Right atrium auricular region (tissue), 2 donors: ENCODE measurements at regions not wholly inside any gene's neighbourhood (a gene's known extent, or its start where the extent isn't known, plus 50 kb on each side); places are given as distances from the start of the nearest gene placed in this dataset.
"Not testable (repeated sequence)": the region's sequence is repeated elsewhere in the genome, so short reads cannot be mapped to it uniquely, and the experiment has no call there.

Experiments used
- DNase-seq: peaks from one replicate; pipeline ENCODE4 v3.0.0-alpha.2; 2019; ENCODE audit warnings: low spot score
- H3K27ac ChIP-seq, 2 donors: fragments of 200-600 bp; sonication (generic); 1 replicate in 1 of 2; 2 replicates in 1 of 2; pipeline ENCODE4 v1.5.1; 2016 to 2019
- H3K27me3 ChIP-seq, 2 donors: fragments of 200-600 bp; sonication (generic); one replicate each; pipeline versions ENCODE4 v1.5.1 to v1.6.0; 2017 to 2019
- H3K36me3 ChIP-seq: fragments of 200-600 bp; sonication (generic); one replicate; pipeline ENCODE4 v1.5.1; 2016
- H3K4me1 ChIP-seq, 2 donors: fragments of 200-600 bp; sonication (generic); one replicate each; pipeline versions ENCODE4 v1.5.1 to v1.6.0; 2017 to 2019
- H3K4me3 ChIP-seq, 2 donors: fragments of 200-600 bp; sonication (generic); 1 replicate in 1 of 2; 2 replicates in 1 of 2; pipeline ENCODE4 v1.5.1; 2017 to 2019; ENCODE audit warnings: mild to moderate bottlenecking in 1 of 2, moderate library complexity in 1 of 2
- H3K9me3 ChIP-seq, 2 donors: fragments of 200-600 bp; sonication (generic); one replicate each; pipeline ENCODE4 v1.5.1; 2019
- TF ChIP-seq, protein P1 (sequence below), 2 donors: fragments of 200-600 bp; sonication (generic); IDR thresholded peaks; one replicate each; pipeline ENCODE4 v1.5.1; 2019; ENCODE audit warnings: antibody characterized with exemption in 2 of 2

DNA sequence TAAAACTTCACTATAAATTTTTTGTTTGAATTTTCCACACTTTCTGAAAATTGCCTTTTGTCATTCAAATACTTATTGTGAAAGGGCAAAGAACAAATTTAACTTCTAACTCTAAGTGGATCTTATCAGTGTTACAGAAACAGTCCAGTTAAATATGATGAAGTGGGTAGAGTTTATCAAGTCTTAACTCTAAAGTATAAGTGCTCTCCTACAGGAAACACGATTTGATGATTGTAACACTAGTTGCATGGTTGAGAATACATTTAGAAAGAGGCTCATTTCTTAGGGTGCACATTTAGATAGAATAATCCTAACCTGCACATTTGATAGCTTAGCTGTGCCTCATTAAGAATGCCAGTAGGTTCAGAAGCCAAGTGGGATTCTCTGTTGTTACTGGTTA is 838.3 kb upstream of the ATXN7L3B start:
- Histone ChIP-seq H3K4me3 (no peak overlapping the region), H3K4me1 (no peaks in the 10 kb centered on the region), H3K36me3 (no peaks in the 10 kb centered on the region), H3K27me3 (no peaks in the 10 kb centered on the region), H3K27ac (no peak overlapping the region), H3K9me3 (no peaks in the 10 kb centered on the region)
- TF ChIP-seq, protein P1, sequence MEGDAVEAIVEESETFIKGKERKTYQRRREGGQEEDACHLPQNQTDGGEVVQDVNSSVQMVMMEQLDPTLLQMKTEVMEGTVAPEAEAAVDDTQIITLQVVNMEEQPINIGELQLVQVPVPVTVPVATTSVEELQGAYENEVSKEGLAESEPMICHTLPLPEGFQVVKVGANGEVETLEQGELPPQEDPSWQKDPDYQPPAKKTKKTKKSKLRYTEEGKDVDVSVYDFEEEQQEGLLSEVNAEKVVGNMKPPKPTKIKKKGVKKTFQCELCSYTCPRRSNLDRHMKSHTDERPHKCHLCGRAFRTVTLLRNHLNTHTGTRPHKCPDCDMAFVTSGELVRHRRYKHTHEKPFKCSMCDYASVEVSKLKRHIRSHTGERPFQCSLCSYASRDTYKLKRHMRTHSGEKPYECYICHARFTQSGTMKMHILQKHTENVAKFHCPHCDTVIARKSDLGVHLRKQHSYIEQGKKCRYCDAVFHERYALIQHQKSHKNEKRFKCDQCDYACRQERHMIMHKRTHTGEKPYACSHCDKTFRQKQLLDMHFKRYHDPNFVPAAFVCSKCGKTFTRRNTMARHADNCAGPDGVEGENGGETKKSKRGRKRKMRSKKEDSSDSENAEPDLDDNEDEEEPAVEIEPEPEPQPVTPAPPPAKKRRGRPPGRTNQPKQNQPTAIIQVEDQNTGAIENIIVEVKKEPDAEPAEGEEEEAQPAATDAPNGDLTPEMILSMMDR (IDR thresholded peaks at IDR 0.05): no peak
- no peak for DNase-seq

DNA sequence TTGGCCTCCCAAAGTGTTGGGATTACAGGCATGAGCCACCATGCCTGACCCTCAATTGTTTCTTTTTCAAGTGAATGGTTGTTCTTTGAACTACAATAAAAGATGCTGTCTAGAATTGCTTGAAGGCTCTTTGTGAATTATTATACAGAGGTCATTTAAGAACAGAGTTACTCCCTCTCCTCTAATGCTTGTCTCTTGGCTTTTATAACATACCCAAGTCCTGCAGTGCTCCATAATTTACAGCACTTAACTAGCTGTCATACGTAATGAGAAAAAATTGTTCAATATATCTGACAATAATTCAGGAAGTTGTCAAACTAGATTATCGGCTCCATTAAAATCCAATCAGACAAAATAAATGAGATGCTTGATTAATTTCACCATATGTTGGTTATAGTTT is 823.0 kb upstream of the ATXN7L3B start:
- Histone ChIP-seq H3K4me3 (no peak overlapping the region), H3K36me3 (no peaks in the 10 kb centered on the region), H3K4me1 (no peaks in the 10 kb centered on the region), H3K27ac (no peak overlapping the region), H3K27me3 (no peaks in the 10 kb centered on the region), H3K9me3 (no peaks in the 10 kb centered on the region)
- no peak for DNase-seq
- TF ChIP-seq, protein P1 (IDR thresholded peaks at IDR 0.05): no peak

DNA sequence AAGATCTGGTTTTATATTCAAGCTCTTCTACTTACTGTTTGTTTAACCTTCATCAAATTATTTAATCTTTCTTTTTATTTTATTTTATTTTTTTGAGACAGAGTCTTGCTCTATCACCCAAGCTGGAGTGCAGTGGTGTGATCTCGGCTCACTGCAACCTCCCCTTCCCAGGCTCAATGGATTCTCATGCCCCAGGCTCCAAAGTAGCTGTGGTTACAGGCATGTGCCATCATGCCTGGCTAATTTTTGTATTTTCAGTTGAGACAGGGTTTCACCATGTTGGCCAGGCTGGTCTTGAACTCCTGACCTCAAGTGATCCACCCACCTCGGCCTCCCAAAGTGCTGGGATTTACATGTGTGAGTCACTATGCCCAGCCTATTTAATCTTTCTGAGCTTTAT is 821.5 kb upstream of the ATXN7L3B start:
- H3K27ac ChIP-seq, H3K4me1 ChIP-seq, H3K9me3 ChIP-seq, H3K4me3 ChIP-seq, H3K27me3 ChIP-seq, DNase-seq, H3K36me3 ChIP-seq: not testable (repeated sequence)

DNA sequence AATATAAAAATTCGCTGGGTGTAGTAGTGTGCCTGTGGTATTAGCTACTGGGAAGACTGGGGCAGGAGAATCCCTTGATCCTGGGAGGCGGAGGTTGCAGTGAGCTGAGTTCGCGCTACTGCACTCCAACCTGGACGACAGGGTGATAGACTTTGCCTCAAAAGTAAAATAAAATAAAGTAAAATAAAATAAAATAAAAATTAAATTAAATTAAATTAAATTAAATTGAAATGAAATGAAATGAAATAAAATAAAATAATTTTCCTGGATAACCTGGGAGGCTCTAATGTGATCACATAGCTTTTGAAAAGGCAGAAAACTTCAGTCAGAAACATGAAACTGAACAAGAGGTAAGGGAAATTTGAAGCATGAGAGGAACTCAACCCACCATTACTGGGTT is 818.4 kb upstream of the ATXN7L3B start:
- Histone ChIP-seq H3K4me3 (no peak overlapping the region), H3K36me3 (no peaks in the 10 kb centered on the region), H3K4me1 (no peaks in the 10 kb centered on the region), H3K27ac (no peak overlapping the region), H3K27me3 (no peaks in the 10 kb centered on the region), H3K9me3 (no peaks in the 10 kb centered on the region)
- DNase-seq: no peak
- TF ChIP-seq, protein P1 (IDR thresholded peaks at IDR 0.05): no peak

DNA sequence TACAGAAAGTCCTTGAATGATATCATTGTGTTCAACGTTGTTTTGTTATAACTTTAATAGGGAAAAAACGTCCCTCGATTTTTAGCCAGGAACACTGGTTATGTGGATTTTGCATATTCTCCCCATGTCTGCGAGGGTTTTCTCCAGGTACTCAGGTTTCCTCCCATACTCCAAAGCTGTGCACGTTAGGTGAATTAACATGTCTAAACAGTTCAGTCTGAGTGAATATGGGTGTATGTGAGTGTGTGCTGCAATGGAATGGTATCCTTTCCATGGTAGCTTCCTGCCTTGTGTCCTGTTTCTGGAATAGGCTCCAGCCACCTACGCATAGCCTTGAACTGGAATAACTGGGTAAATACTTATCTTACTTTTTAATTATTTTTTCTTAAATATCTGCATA is 810.8 kb upstream of the ATXN7L3B start:
- H3K4me1 ChIP-seq: no peaks in the 10 kb centered on the region
- TF ChIP-seq, protein P1 (IDR thresholded peaks at IDR 0.05): no peak
- no peaks in the 10 kb centered on the region for H3K27me3 ChIP-seq
- no peak for DNase-seq
- no peaks in the 10 kb centered on the region for H3K36me3 ChIP-seq
- no peaks in the 10 kb centered on the region for H3K9me3 ChIP-seq
- no peak overlapping the region for H3K27ac ChIP-seq
- H3K4me3 ChIP-seq: no peak overlapping the region

DNA sequence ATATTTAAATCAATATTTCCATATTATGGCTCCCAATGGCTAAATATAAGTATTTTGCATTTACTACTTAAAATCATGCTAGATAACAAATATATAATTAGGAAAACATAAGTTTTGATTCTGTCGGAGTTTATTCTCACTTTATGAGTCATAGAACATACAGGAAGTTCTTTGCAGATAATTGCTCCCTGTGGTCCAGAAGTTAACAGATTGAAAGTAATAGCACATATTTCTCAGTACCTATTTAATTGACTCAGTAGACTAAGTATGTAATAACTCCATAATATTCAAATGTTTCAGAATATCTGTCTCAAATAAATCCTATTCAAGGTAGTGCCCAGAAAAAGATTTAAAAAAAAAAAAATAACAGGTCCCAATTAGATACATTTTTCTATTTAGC is 806.0 kb upstream of the ATXN7L3B start:
- Histone ChIP-seq H3K27ac (no peak overlapping the region), H3K4me3 (no peak overlapping the region), H3K4me1 (no peaks in the 10 kb centered on the region), H3K9me3 (no peaks in the 10 kb centered on the region), H3K27me3 (no peaks in the 10 kb centered on the region), H3K36me3 (no peaks in the 10 kb centered on the region)
- DNase-seq: no peak
- TF ChIP-seq, protein P1 (IDR thresholded peaks at IDR 0.05): no peak
